Stimulated activated naive CD8-positive, alpha-beta T cell treated with anti-CD3 and anti-CD28 coated beads, Interleukin-15, amount 100 ng/mL, for 72 hours (primary cell): ENCODE measurements at regions not wholly inside any gene's neighbourhood (a gene's known extent, or its start where the extent isn't known, plus 50 kb on each side); places are given as distances from the start of the nearest gene placed in this dataset.

Experiments
- ATAC-seq: fragments of 150-1000 bp; cut with Tn5 transposase; 2 replicates; pipeline ENCODE4 v1.10.0; 2021; ENCODE audit warnings: mild to moderate bottlenecking, moderate library complexity
- DNase-seq, 2 donors: peaks; one replicate each; pipeline ENCODE4 v3.0.0; 2021 to 2022
- H3K27ac Mint-ChIP-seq, 2 donors: one replicate each; pipeline ENCODE4 v1.8.0; 2022; ENCODE audit warnings: mild to moderate bottlenecking in 2 of 2, mixed read lengths in 2 of 2, moderate library complexity in 2 of 2
- H3K27me3 Mint-ChIP-seq: one replicate; pipeline ENCODE4 v1.8.0; 2022; ENCODE audit warnings: mixed read lengths
- H3K4me1 Mint-ChIP-seq: one replicate; pipeline ENCODE4 v1.8.0; 2022; ENCODE audit warnings: mild to moderate bottlenecking, mixed read lengths
- H3K4me3 Mint-ChIP-seq, 2 donors: one replicate each; pipeline ENCODE4 v1.8.0; 2022; ENCODE audit warnings: mild to moderate bottlenecking in 2 of 2, mixed read lengths in 2 of 2, moderate library complexity in 1 of 2
- H3K9me3 Mint-ChIP-seq, 2 donors: one replicate each; pipeline ENCODE4 v1.8.0; 2022; ENCODE audit warnings: mixed read lengths in 2 of 2

GRCh38 chr15:70337277-70338186, 239.8 kb upstream of the TLE3 start:
- H3K4me3 Mint-ChIP-seq, result no peak overlapping the region
- H3K4me1 Mint-ChIP-seq, result no peaks in the 10 kb centered on the region
- peaks cover 2% of the 10 kb centered on the region for H3K27me3 Mint-ChIP-seq
- ATAC-seq (no peak), DNase-seq (no peak)
- peaks cover 19 to 31% of the 10 kb centered on the region in 2 donors for H3K9me3 Mint-ChIP-seq
- no peak overlapping the region for H3K27ac Mint-ChIP-seq

- DNase-seq (no peak), ATAC-seq (no peak)
- Mint-ChIP-seq H3K4me3 (no peak overlapping the region), H3K27ac (no peak overlapping the region), H3K9me3 (peaks cover 19 to 31% of the 10 kb centered on the region in 2 donors), H3K27me3 (peaks cover 7% of the 10 kb centered on the region), H3K4me1 (no peaks in the 10 kb centered on the region)
These were observed 238.8 kb upstream of the TLE3 start for GRCh38 chr15:70336425-70337009.

GRCh38 chr15:70334286-70334685, 236.6 kb upstream of the TLE3 start:
- ATAC-seq, result no peak

GRCh38 chr15:70329179-70329578, 231.5 kb upstream of the TLE3 start:
- Mint-ChIP-seq H3K9me3 (peaks cover 6 to 10% of the 10 kb centered on the region in 2 donors), H3K27ac (no peak overlapping the region), H3K4me3 (no peak overlapping the region), H3K4me1 (peaks cover 12% of the 10 kb centered on the region), H3K27me3 (peaks cover 43% of the 10 kb centered on the region)
- ATAC-seq, result no peak
- DNase-seq, result no peak

More at GRCh38 chr15:70334286-70334685, 236.6 kb upstream of the TLE3 start:
- Mint-ChIP-seq H3K27me3 (peaks cover 12% of the 10 kb centered on the region), H3K4me3 (no peak overlapping the region), H3K4me1 (no peaks in the 10 kb centered on the region), H3K9me3 (peaks cover 19 to 31% of the 10 kb centered on the region in 2 donors), H3K27ac (no peak overlapping the region)
- no peak for DNase-seq

- Mint-ChIP-seq H3K4me1 (peaks cover 12% of the 10 kb centered on the region), H3K9me3 (peaks cover 3 to 5% of the 10 kb centered on the region in 2 donors), H3K4me3 (no peak overlapping the region), H3K27ac (no peak overlapping the region), H3K27me3 (peaks cover 43% of the 10 kb centered on the region)
- DNase-seq, result no peak
- no peak for ATAC-seq
These were observed 231.0 kb upstream of the TLE3 start for GRCh38 chr15:70328679-70329115.

GRCh38 chr15:70327856-70328678, 230.3 kb upstream of the TLE3 start:
- DNase-seq (no peak), ATAC-seq (no peak)
- Mint-ChIP-seq H3K27ac (no peak overlapping the region), H3K4me3 (no peak overlapping the region), H3K27me3 (peaks cover 43% of the 10 kb centered on the region), H3K4me1 (peaks cover 12% of the 10 kb centered on the region), H3K9me3 (no peaks in the 10 kb centered on the region)

- DNase-seq (no peak), ATAC-seq (no peak)
- Mint-ChIP-seq H3K4me3 (no peak overlapping the region), H3K4me1 (peaks cover 12% of the 10 kb centered on the region), H3K27ac (no peak overlapping the region), H3K9me3 (no peaks in the 10 kb centered on the region), H3K27me3 (peaks cover 40% of the 10 kb centered on the region)
These were observed 229.7 kb upstream of the TLE3 start for GRCh38 chr15:70327328-70327855.

- ATAC-seq (no peak), DNase-seq (no peak)
- Mint-ChIP-seq H3K4me3 (no peak overlapping the region), H3K9me3 (no peaks in the 10 kb centered on the region), H3K27me3 (peaks cover 38% of the 10 kb centered on the region), H3K4me1 (peaks cover 12% of the 10 kb centered on the region), H3K27ac (no peak overlapping the region)
These were observed 226.6 kb upstream of the TLE3 start for GRCh38 chr15:70324001-70324974.

GRCh38 chr15:70323111-70323851, 225.6 kb upstream of the TLE3 start:
- no peaks in the 10 kb centered on the region for H3K9me3 Mint-ChIP-seq
- no peak for DNase-seq
- H3K27ac Mint-ChIP-seq, result no peak overlapping the region
- H3K27me3 Mint-ChIP-seq, result peaks cover 30% of the 10 kb centered on the region
- ATAC-seq, result no peak
- H3K4me1 Mint-ChIP-seq, result peaks cover 11% of the 10 kb centered on the region
- H3K4me3 Mint-ChIP-seq, result no peak overlapping the region

GRCh38 chr15:70322051-70322668, 224.4 kb upstream of the TLE3 start:
- peaks cover 19% of the 10 kb centered on the region for H3K27me3 Mint-ChIP-seq
- ATAC-seq, result no peak
- peaks cover 5% of the 10 kb centered on the region for H3K4me1 Mint-ChIP-seq
- no peaks in the 10 kb centered on the region for H3K9me3 Mint-ChIP-seq
- no peak overlapping the region for H3K4me3 Mint-ChIP-seq
- no peak for DNase-seq
- H3K27ac Mint-ChIP-seq, result no peak overlapping the region

GRCh38 chr15:70321172-70321819, 223.6 kb upstream of the TLE3 start:
- Mint-ChIP-seq H3K27ac (no peak overlapping the region), H3K9me3 (no peaks in the 10 kb centered on the region), H3K4me3 (no peak overlapping the region), H3K27me3 (peaks cover 17% of the 10 kb centered on the region), H3K4me1 (peaks cover 5% of the 10 kb centered on the region)
- ATAC-seq (no peak), DNase-seq (no peak)

- H3K9me3 Mint-ChIP-seq, result no peaks in the 10 kb centered on the region
- ATAC-seq (no peak), DNase-seq (no peak)
- H3K4me1 Mint-ChIP-seq, result peaks cover 5% of the 10 kb centered on the region
- no peak overlapping the region for H3K4me3 Mint-ChIP-seq
- peaks cover 17% of the 10 kb centered on the region for H3K27me3 Mint-ChIP-seq
- no peak overlapping the region for H3K27ac Mint-ChIP-seq
These were observed 222.8 kb upstream of the TLE3 start for GRCh38 chr15:70320482-70320881.

- no peak overlapping the region for H3K27ac Mint-ChIP-seq
These were observed 222.4 kb upstream of the TLE3 start for GRCh38 chr15:70320077-70320476.

More at GRCh38 chr15:70320077-70320476, 222.4 kb upstream of the TLE3 start:
- DNase-seq, result no peak
- ATAC-seq, result no peak
- Mint-ChIP-seq H3K27me3 (peaks cover 17% of the 10 kb centered on the region), H3K9me3 (no peaks in the 10 kb centered on the region), H3K4me1 (peaks cover 5% of the 10 kb centered on the region), H3K4me3 (no peak overlapping the region)
